CD14-positive monocyte (primary cell): ENCODE measurements at regions not wholly inside any gene's neighbourhood (a gene's known extent, or its start where the extent isn't known, plus 50 kb on each side); places are given as distances from the start of the nearest gene placed in this dataset.

Experiments
- DNase-seq, 3 donors: peaks; one replicate each; pipeline ENCODE4 v3.0.0-alpha.2; 2011 to 2022
- H2AFZ ChIP-seq: 2 replicates; pipeline ENCODE4 v1.6.0; 2012; ENCODE audit warnings: mild to moderate bottlenecking, low read depth, low read length, inconsistent platforms; ENCODE audit not compliant: insufficient read depth, poor library complexity, severe bottlenecking
- H3K27ac ChIP-seq, 2 donors: 1 replicate in 1 of 2; 2 replicates in 1 of 2; pipeline ENCODE4 v1.5.1; 2012 to 2013; ENCODE audit warnings: low read length in 2 of 2, control low read depth in 1 of 2, inconsistent platforms in 1 of 2, low read depth in 1 of 2, mild to moderate bottlenecking in 1 of 2
- H3K27me3 ChIP-seq, 2 donors: one replicate each; pipeline versions ENCODE4 v1.6.0 to v1.6.1; 2011 to 2013; ENCODE audit warnings: low read length in 2 of 2; ENCODE audit not compliant: control insufficient read depth in 2 of 2, insufficient read depth in 2 of 2
- H3K36me3 ChIP-seq, 2 donors: replicated peaks in 1 of 2; 1 replicate in 1 of 2; 2 replicates in 1 of 2; pipeline versions ENCODE4 v1.5.1 to v1.6.1; 2012 to 2013; ENCODE audit warnings: low read length in 2 of 2, control low read depth in 1 of 2, inconsistent platforms in 1 of 2, mild to moderate bottlenecking in 1 of 2; ENCODE audit not compliant: insufficient read depth in 2 of 2, control insufficient read depth in 1 of 2
- H3K4me1 ChIP-seq, 2 donors: 1 replicate in 1 of 2; 2 replicates in 1 of 2; pipeline versions ENCODE4 v1.5.1 to v1.6.1; 2012 to 2013; ENCODE audit warnings: low read length in 2 of 2, control low read depth in 1 of 2, inconsistent platforms in 1 of 2, mild to moderate bottlenecking in 1 of 2, moderate library complexity in 1 of 2; ENCODE audit not compliant: insufficient read depth in 2 of 2, control insufficient read depth in 1 of 2
- H3K4me2 ChIP-seq: replicated peaks from 2 replicates; pipeline ENCODE3; 2012; ENCODE audit warnings: low read length, moderate library complexity, mild to moderate bottlenecking; ENCODE audit not compliant: poor library complexity, severe bottlenecking; ENCODE audit errors: extremely low read depth
- H3K4me3 ChIP-seq, 3 experiments: fragments of 200-600 bp in 1 of 3; sonication (generic) in 1 of 3; replicated peaks in 1 of 3; 1 replicate in 2 of 3; 2 replicates in 1 of 3; pipeline ENCODE4 v1.5.1; 2011 to 2013; ENCODE audit warnings: low read length in 3 of 3, mild to moderate bottlenecking in 3 of 3, control low read depth in 2 of 3, low read depth in 2 of 3, inconsistent platforms in 1 of 3, moderate library complexity in 1 of 3
- H3K79me2 ChIP-seq: 2 replicates; pipeline ENCODE4 v1.6.0; 2012; ENCODE audit warnings: mild to moderate bottlenecking, control low read depth, inconsistent platforms, low read length, moderate library complexity; ENCODE audit not compliant: insufficient read depth
- H3K9ac ChIP-seq: 2 replicates; pipeline ENCODE4 v1.6.0; 2017; ENCODE audit warnings: low read length, mild to moderate bottlenecking; ENCODE audit not compliant: insufficient read depth, poor library complexity, severe bottlenecking
- H3K9me3 ChIP-seq, 2 donors: replicated peaks in 1 of 2; 1 replicate in 1 of 2; 2 replicates in 1 of 2; pipeline versions ENCODE4 v1.5.1 to v1.6.1; 2012 to 2013; ENCODE audit warnings: low read length in 2 of 2, control low read depth in 1 of 2; ENCODE audit not compliant: control insufficient read depth in 1 of 2, insufficient read depth in 1 of 2
- H4K20me1 ChIP-seq: 2 replicates; pipeline ENCODE4 v1.6.0; 2012; ENCODE audit warnings: mild to moderate bottlenecking, low read length, control low read depth, moderate library complexity; ENCODE audit not compliant: insufficient read depth
- H3K27ac Mint-ChIP-seq, 7 donors: one replicate each; pipeline ENCODE4 v1.8.0; 2020; ENCODE audit warnings: mild to moderate bottlenecking in 7 of 7, mixed read lengths in 7 of 7, moderate library complexity in 6 of 7, inconsistent platforms in 2 of 7
- H3K27me3 Mint-ChIP-seq, 3 donors: one replicate each; pipeline ENCODE4 v1.8.0; 2021 to 2022; ENCODE audit warnings: low read depth in 3 of 3, mild to moderate bottlenecking in 3 of 3, mixed read lengths in 3 of 3, moderate library complexity in 3 of 3, inconsistent platforms in 1 of 3
- H3K36me3 Mint-ChIP-seq, 2 donors: one replicate each; pipeline ENCODE4 v1.8.0; 2020; ENCODE audit warnings: mixed read lengths in 2 of 2, inconsistent platforms in 1 of 2, mild to moderate bottlenecking in 1 of 2
- H3K4me1 Mint-ChIP-seq: one replicate; pipeline ENCODE4 v1.8.0; 2020; ENCODE audit warnings: mild to moderate bottlenecking, mixed read lengths
- H3K4me3 Mint-ChIP-seq, 2 donors: one replicate each; pipeline ENCODE4 v1.8.0; 2020; ENCODE audit warnings: mild to moderate bottlenecking in 2 of 2, mixed read lengths in 2 of 2, moderate library complexity in 1 of 2
- H3K9me3 Mint-ChIP-seq, 7 donors: one replicate each; pipeline ENCODE4 v1.8.0; 2020 to 2022; ENCODE audit warnings: mixed read lengths in 7 of 7, mild to moderate bottlenecking in 6 of 7, moderate library complexity in 6 of 7, inconsistent platforms in 2 of 7
- WGBS: methylation state at CpG from one replicate; pipeline ENCODE4 v1.1.5; 2013; ENCODE audit warnings: missing lambda C conversion rate; ENCODE audit not compliant: insufficient coverage; 5-methylcytosine and 5-hydroxymethylcytosine counted together
- intact Hi-C, 2 donors: fragments of 100-400 bp; cut with micrococcal nuclease; formaldehyde crosslinking; loops; one replicate each; pipeline versions ENCODE4 v1.15.0 to v1.15.1; 2023
- TF ChIP-seq, protein P1 (sequence below): fragments of 200-600 bp; IDR thresholded peaks from one replicate; pipeline ENCODE4 v1.8.0; 2022; ENCODE audit warnings: antibody characterized with exemption, mild to moderate bottlenecking

DNA sequence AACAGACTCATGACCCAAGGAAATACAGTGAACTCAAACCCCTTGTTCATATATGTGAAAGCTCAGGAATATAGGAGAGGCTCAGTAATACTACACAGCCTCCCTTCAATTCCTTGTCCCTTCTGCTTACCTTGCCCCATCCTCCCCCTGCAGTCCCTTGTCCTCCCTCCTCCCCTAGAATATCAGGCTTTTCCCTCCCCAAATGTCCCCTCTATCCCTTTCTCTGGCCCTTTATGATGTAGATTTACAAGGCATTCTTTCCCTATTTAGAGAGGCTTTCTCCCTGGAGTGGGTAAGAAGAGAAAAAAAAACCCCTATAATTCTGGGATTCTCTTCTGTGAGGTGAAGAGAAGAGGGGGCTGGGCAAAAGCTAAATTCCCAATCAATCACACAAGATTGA is 64.9 kb upstream of the KBTBD8 start:
- Mint-ChIP-seq H3K4me3 (no peak overlapping the region), H3K9me3 (no peaks in the 10 kb centered on the region), H3K4me1 (no peaks in the 10 kb centered on the region), H3K27me3 (peaks cover 0 to 13% (median 0%) of the 10 kb centered on the region in 3 donors), H3K27ac (no peak overlapping the region), H3K36me3 (no peaks in the 10 kb centered on the region)
- H3K9ac ChIP-seq: no peak overlapping the region
- no peak overlapping the region for H2AFZ ChIP-seq
- H3K27ac ChIP-seq: no peak overlapping the region
- H3K79me2 ChIP-seq: no peaks in the 10 kb centered on the region
- H3K4me2 ChIP-seq: no peak overlapping the region
- no peak for DNase-seq
- no peaks in the 10 kb centered on the region for H3K9me3 ChIP-seq
- intact Hi-C loops: no loop called here
- H3K4me3 ChIP-seq: no peak overlapping the region
- TF ChIP-seq, protein P1, sequence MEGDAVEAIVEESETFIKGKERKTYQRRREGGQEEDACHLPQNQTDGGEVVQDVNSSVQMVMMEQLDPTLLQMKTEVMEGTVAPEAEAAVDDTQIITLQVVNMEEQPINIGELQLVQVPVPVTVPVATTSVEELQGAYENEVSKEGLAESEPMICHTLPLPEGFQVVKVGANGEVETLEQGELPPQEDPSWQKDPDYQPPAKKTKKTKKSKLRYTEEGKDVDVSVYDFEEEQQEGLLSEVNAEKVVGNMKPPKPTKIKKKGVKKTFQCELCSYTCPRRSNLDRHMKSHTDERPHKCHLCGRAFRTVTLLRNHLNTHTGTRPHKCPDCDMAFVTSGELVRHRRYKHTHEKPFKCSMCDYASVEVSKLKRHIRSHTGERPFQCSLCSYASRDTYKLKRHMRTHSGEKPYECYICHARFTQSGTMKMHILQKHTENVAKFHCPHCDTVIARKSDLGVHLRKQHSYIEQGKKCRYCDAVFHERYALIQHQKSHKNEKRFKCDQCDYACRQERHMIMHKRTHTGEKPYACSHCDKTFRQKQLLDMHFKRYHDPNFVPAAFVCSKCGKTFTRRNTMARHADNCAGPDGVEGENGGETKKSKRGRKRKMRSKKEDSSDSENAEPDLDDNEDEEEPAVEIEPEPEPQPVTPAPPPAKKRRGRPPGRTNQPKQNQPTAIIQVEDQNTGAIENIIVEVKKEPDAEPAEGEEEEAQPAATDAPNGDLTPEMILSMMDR: no peak
- H3K27me3 ChIP-seq: peaks cover 0 to 2% of the 10 kb centered on the region in 2 donors
- H4K20me1 ChIP-seq: no peaks in the 10 kb centered on the region
- no peaks in the 10 kb centered on the region for H3K4me1 ChIP-seq
- H3K36me3 ChIP-seq: no peaks in the 10 kb centered on the region

DNA sequence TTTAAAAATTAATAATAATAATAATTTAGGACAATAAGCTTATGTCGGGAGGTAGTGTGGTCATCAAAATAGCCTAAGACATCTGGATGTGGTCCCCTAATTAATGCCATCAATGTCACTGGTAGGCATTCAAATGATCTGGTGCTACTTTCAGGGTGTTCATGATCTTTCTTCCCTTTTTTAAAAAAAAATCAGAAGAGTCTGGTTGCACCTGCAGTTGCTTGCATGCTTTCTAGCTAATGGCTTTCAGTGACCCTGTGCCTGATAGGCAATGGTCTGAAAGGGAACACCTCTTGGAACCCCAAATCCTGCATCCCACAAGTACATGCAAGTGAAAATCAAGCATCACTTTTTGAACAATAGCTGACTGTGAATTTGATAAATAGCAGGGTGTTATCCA is 64.1 kb upstream of the KBTBD8 start:
- intact Hi-C loops: no loop called here
- H3K4me1 ChIP-seq: no peaks in the 10 kb centered on the region
- no peak for DNase-seq
- no peak overlapping the region for H3K27ac Mint-ChIP-seq
- H3K9me3 Mint-ChIP-seq: no peaks in the 10 kb centered on the region
- H3K9me3 ChIP-seq: no peaks in the 10 kb centered on the region
- no peak overlapping the region for H3K4me3 ChIP-seq
- no peaks in the 10 kb centered on the region for H3K36me3 Mint-ChIP-seq
- H3K4me2 ChIP-seq: no peak overlapping the region
- no peak overlapping the region for H3K9ac ChIP-seq
- TF ChIP-seq, protein P1: no peak
- no peaks in the 10 kb centered on the region for H3K79me2 ChIP-seq
- no peaks in the 10 kb centered on the region for H3K4me1 Mint-ChIP-seq
- peaks cover 0 to 2% of the 10 kb centered on the region in 2 donors for H3K27me3 ChIP-seq
- H3K4me3 Mint-ChIP-seq: no peak overlapping the region
- no peaks in the 10 kb centered on the region for H3K36me3 ChIP-seq
- no peak overlapping the region for H2AFZ ChIP-seq
- H3K27ac ChIP-seq: no peak overlapping the region
- WGBS: no CpG with 5 or more reads among the region's 1 CpG
- H4K20me1 ChIP-seq: no peaks in the 10 kb centered on the region
- peaks cover 0 to 13% (median 1%) of the 10 kb centered on the region in 3 donors for H3K27me3 Mint-ChIP-seq
